ENCODE measurements at regions not wholly inside any gene's neighbourhood (a gene's known extent, or its start where the extent isn't known, plus 50 kb on each side); places are given as distances from the start of the nearest gene placed in this dataset.

DNA sequence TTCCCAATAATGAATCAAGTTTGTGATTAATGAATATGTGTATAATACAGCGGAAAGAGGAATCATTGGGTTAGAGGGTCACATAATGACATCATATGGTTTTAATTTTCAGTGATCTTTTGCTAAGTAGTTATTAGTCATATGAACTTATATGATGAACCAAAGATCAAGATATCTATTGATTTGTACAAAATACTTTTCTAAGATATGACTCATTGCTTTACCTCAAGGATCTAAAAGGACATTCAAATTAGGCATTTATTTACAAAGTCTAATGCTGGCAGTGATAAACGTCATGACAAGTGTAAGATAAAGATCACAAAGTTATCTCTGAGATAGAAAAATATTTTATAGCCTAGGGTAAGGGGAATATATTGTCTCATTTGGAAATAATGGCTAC, 417.8 kb downstream of the RPL10L start:
- TF ChIP-seq, protein P1, sequence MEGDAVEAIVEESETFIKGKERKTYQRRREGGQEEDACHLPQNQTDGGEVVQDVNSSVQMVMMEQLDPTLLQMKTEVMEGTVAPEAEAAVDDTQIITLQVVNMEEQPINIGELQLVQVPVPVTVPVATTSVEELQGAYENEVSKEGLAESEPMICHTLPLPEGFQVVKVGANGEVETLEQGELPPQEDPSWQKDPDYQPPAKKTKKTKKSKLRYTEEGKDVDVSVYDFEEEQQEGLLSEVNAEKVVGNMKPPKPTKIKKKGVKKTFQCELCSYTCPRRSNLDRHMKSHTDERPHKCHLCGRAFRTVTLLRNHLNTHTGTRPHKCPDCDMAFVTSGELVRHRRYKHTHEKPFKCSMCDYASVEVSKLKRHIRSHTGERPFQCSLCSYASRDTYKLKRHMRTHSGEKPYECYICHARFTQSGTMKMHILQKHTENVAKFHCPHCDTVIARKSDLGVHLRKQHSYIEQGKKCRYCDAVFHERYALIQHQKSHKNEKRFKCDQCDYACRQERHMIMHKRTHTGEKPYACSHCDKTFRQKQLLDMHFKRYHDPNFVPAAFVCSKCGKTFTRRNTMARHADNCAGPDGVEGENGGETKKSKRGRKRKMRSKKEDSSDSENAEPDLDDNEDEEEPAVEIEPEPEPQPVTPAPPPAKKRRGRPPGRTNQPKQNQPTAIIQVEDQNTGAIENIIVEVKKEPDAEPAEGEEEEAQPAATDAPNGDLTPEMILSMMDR (IDR thresholded peaks at IDR 0.05) = no peak
- TF ChIP-seq POLR2A (IDR thresholded peaks at IDR 0.05) (no peak), POLR2AphosphoS5 (IDR thresholded peaks at IDR 0.05) (no peak)
